ENCODE measurements at regions not wholly inside any gene's neighbourhood (a gene's known extent, or its start where the extent isn't known, plus 50 kb on each side); places are given as distances from the start of the nearest gene placed in this dataset.

GRCh38 chr10:34028936-34029335 is 694.5 kb upstream of the NRP1 start:
- no peaks in the 10 kb centered on the region for H3K36me3 ChIP-seq
- 98 to 99% methylated on average over 3 of the region's 3 CpGs for WGBS, 2 donors
- intact Hi-C loops (cut with DNase I): no loop called here
- H3K27ac ChIP-seq: no peak overlapping the region
- H3K4me1 ChIP-seq: peaks cover 0 to 17% (median 6%) of the 10 kb centered on the region in 9 donors
- ATAC-seq: no peak
- no peak overlapping the region for H3K4me3 ChIP-seq
- peaks cover 0 to 7% (median 0%) of the 10 kb centered on the region in 11 donors for H3K9me3 ChIP-seq
- TF ChIP-seq CTCF (IDR thresholded peaks at IDR 0.05): no peak
- H3K27me3 ChIP-seq: no peaks in the 10 kb centered on the region
- DNase-seq: no peak

- intact Hi-C loops (cut with DNase I): no loop called here
- ATAC-seq: peak in 1 of 8 donors; percentile 67
- no peak for DNase-seq
- 65 to 71% methylated on average over 9 of the region's 9 CpGs for WGBS, 2 donors
- Histone ChIP-seq H3K27me3 (no peaks in the 10 kb centered on the region), H3K27ac (no peak overlapping the region), H3K4me1 (peaks cover 0 to 7% (median 0%) of the 10 kb centered on the region in 9 donors), H3K4me3 (no peak overlapping the region), H3K9me3 (peaks cover 0 to 7% (median 0%) of the 10 kb centered on the region in 11 donors), H3K36me3 (no peaks in the 10 kb centered on the region)
- TF ChIP-seq CTCF (IDR thresholded peaks at IDR 0.05): no peak
These were observed 690.4 kb upstream of the NRP1 start for GRCh38 chr10:34024693-34025425.

- Histone ChIP-seq H3K9me3 (peaks cover 0 to 7% (median 0%) of the 10 kb centered on the region in 11 donors), H3K4me1 (peaks cover 0 to 7% (median 0%) of the 10 kb centered on the region in 9 donors), H3K27ac (no peak overlapping the region), H3K27me3 (no peaks in the 10 kb centered on the region), H3K4me3 (no peak overlapping the region), H3K36me3 (no peaks in the 10 kb centered on the region)
- no peak for TF ChIP-seq CTCF (IDR thresholded peaks at IDR 0.05)
- WGBS, 2 donors: 69 to 73% methylated on average over 3 of the region's 3 CpGs
- DNase-seq (no peak), ATAC-seq (no peak)
- intact Hi-C loops (cut with DNase I): no loop called here
These were observed 689.8 kb upstream of the NRP1 start for GRCh38 chr10:34024282-34024681.

GRCh38 chr10:34022195-34022594 is 687.7 kb upstream of the NRP1 start:
- Histone ChIP-seq H3K36me3 (no peaks in the 10 kb centered on the region), H3K27me3 (no peaks in the 10 kb centered on the region), H3K4me3 (no peak overlapping the region), H3K9me3 (peaks cover 0 to 7% (median 0%) of the 10 kb centered on the region in 11 donors), H3K27ac (no peak overlapping the region), H3K4me1 (peaks cover 0 to 7% (median 0%) of the 10 kb centered on the region in 9 donors)
- WGBS, 2 donors: 83 to 88% methylated on average over 6 of the region's 6 CpGs
- intact Hi-C loops (cut with DNase I): no loop called here
- no peak for DNase-seq
- no peak for TF ChIP-seq CTCF (IDR thresholded peaks at IDR 0.05)
- no peak for ATAC-seq
